Thyroid gland (tissue), 4 donors: ENCODE measurements at regions not wholly inside any gene's neighbourhood (a gene's known extent, or its start where the extent isn't known, plus 50 kb on each side); places are given as distances from the start of the nearest gene placed in this dataset.

Experiments used
- CTCF ChIP-seq, 6 experiments: fragments of 200-600 bp in 3 of 6; fragments of 450-650 bp in 3 of 6; sonication (generic) in 3 of 6; IDR thresholded peaks; one replicate each; pipeline ENCODE4 v1.5.1; 2016 to 2019; ENCODE audit warnings: antibody characterized with exemption in 6 of 6, mild to moderate bottlenecking in 2 of 6, inconsistent platforms in 1 of 6, moderate library complexity in 1 of 6
- POLR2A ChIP-seq, 2 donors: fragments of 450-650 bp; IDR thresholded peaks; one replicate each; pipeline ENCODE4 v1.6.1; 2017; ENCODE audit warnings: antibody characterized with exemption in 2 of 2, mild to moderate bottlenecking in 2 of 2, moderate library complexity in 1 of 2

- no peak for TF ChIP-seq CTCF (IDR thresholded peaks at IDR 0.05)
- TF ChIP-seq POLR2A (IDR thresholded peaks at IDR 0.05): no peak
Measured at GRCh38 chr20:4483961-4484360, 202.3 kb upstream of the PRNP start.
